SK-N-SH (cell line): ENCODE measurements at regions not wholly inside any gene's neighbourhood (a gene's known extent, or its start where the extent isn't known, plus 50 kb on each side); places are given as distances from the start of the nearest gene placed in this dataset.

ENCODE experiments used
- EP300 ChIP-seq, 2 experiments: IDR thresholded peaks; 2 replicates each; pipeline versions ENCODE4 v1.4.0 to v1.6.1; 2012; ENCODE audit warnings: borderline replicate concordance in 1 of 2, low read depth in 1 of 2, low read length in 1 of 2
- EZH2phosphoT487 ChIP-seq: fragments of 200-600 bp; sonication (generic); IDR thresholded peaks from 2 replicates; pipeline ENCODE4 v1.6.1; 2017; ENCODE audit warnings: low read depth, mixed run types, mild to moderate bottlenecking, antibody characterized with exemption, moderate library complexity, borderline replicate concordance
- GABPA ChIP-seq: IDR thresholded peaks from 2 replicates; pipeline ENCODE4 v1.4.0; 2012; ENCODE audit warnings: low read depth, mild to moderate bottlenecking
- MEF2A ChIP-seq: IDR thresholded peaks from 2 replicates; pipeline ENCODE4 v1.4.0; 2012; ENCODE audit warnings: low read depth, borderline replicate concordance
- MXI1 ChIP-seq: IDR thresholded peaks from 2 replicates; pipeline ENCODE4 v1.6.1; 2012; ENCODE audit warnings: mild to moderate bottlenecking, low read depth, low read length, improper control_type of control experiment
- POLR2AphosphoS5 ChIP-seq: IDR thresholded peaks from 2 replicates; pipeline ENCODE4 v1.6.1; 2012; ENCODE audit warnings: low read depth, low read length
- RAD21 ChIP-seq: IDR thresholded peaks from 2 replicates; pipeline ENCODE4 v1.6.1; 2012; ENCODE audit warnings: mild to moderate bottlenecking, low read length
- SMC3 ChIP-seq: IDR thresholded peaks from 2 replicates; pipeline ENCODE4 v1.6.1; 2012; ENCODE audit warnings: low read depth, low read length, improper control_type of control experiment
- TAF1 ChIP-seq: IDR thresholded peaks from 2 replicates; pipeline ENCODE4 v1.6.1; 2012; ENCODE audit warnings: low read depth, mild to moderate bottlenecking, low read length, moderate library complexity, borderline replicate concordance
- TEAD4 ChIP-seq: IDR thresholded peaks from 2 replicates; pipeline ENCODE4 v1.4.0; 2012; ENCODE audit warnings: mild to moderate bottlenecking, borderline replicate concordance; ENCODE audit not compliant: insufficient read depth
- TF ChIP-seq, protein P1 (sequence below): fragments of 200-600 bp; sonication (generic); IDR thresholded peaks from 2 replicates; pipeline ENCODE4 v1.6.1; 2017; ENCODE audit warnings: antibody characterized with exemption, mild to moderate bottlenecking, moderate library complexity
- TF ChIP-seq, protein P2 (sequence below): IDR thresholded peaks from 2 replicates; pipeline ENCODE4 v1.4.0; 2012; ENCODE audit warnings: low read depth, borderline replicate concordance
- TF ChIP-seq, protein P3 (sequence below): fragments of 150-350 bp; IDR thresholded peaks from 2 replicates; pipeline ENCODE4 v1.6.1; 2017; ENCODE audit warnings: antibody characterized with exemption, low read length, low read depth, borderline replicate concordance

DNA sequence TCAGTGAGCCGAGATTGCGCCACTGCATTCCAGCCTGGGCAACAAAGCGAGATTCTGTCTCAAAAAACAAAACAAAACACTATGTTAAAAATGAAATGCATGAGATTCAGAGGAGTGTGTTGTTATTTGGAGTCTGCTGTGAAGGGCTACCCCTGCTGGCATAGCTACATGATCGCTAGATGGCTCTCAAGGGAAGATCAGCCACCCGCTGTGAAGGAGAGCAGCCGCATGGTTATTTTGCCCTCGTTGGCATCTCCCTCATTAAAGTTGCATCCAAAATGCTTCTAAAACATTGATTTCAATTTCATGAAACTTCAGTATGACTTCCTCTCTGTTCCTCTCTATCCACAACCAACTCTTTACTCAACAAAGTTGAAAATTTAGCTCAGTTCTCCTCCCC lies 54.8 kb upstream of the NDUFV2 start:
- TF ChIP-seq, protein P1, sequence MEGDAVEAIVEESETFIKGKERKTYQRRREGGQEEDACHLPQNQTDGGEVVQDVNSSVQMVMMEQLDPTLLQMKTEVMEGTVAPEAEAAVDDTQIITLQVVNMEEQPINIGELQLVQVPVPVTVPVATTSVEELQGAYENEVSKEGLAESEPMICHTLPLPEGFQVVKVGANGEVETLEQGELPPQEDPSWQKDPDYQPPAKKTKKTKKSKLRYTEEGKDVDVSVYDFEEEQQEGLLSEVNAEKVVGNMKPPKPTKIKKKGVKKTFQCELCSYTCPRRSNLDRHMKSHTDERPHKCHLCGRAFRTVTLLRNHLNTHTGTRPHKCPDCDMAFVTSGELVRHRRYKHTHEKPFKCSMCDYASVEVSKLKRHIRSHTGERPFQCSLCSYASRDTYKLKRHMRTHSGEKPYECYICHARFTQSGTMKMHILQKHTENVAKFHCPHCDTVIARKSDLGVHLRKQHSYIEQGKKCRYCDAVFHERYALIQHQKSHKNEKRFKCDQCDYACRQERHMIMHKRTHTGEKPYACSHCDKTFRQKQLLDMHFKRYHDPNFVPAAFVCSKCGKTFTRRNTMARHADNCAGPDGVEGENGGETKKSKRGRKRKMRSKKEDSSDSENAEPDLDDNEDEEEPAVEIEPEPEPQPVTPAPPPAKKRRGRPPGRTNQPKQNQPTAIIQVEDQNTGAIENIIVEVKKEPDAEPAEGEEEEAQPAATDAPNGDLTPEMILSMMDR = no peak
- TF ChIP-seq POLR2AphosphoS5 = no peak
- no peak for TF ChIP-seq TEAD4
- TF ChIP-seq GABPA = no peak
- TF ChIP-seq, protein P2, sequence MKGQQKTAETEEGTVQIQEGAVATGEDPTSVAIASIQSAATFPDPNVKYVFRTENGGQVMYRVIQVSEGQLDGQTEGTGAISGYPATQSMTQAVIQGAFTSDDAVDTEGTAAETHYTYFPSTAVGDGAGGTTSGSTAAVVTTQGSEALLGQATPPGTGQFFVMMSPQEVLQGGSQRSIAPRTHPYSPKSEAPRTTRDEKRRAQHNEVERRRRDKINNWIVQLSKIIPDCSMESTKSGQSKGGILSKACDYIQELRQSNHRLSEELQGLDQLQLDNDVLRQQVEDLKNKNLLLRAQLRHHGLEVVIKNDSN = no peak
- TF ChIP-seq TAF1 = no peak
- TF ChIP-seq EZH2phosphoT487 = no peak
- TF ChIP-seq, protein P3, sequence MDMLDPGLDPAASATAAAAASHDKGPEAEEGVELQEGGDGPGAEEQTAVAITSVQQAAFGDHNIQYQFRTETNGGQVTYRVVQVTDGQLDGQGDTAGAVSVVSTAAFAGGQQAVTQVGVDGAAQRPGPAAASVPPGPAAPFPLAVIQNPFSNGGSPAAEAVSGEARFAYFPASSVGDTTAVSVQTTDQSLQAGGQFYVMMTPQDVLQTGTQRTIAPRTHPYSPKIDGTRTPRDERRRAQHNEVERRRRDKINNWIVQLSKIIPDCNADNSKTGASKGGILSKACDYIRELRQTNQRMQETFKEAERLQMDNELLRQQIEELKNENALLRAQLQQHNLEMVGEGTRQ = no peak
- no peak for TF ChIP-seq EP300 (IDR thresholded peaks at IDR 0.05; ENCODE audit: borderline replicate concordance in 1 of 2, low read depth in 1 of 2, low read length in 1 of 2)
- no peak for TF ChIP-seq MXI1
- TF ChIP-seq MEF2A = no peak
- TF ChIP-seq RAD21 = no peak
- no peak for TF ChIP-seq SMC3
